HG02938 (cell line): ENCODE measurements at regions not wholly inside any gene's neighbourhood (a gene's known extent, or its start where the extent isn't known, plus 50 kb on each side); places are given as distances from the start of the nearest gene placed in this dataset.

Experiments
- ATAC-seq: cut with Tn5 transposase; IDR thresholded peaks from one replicate; pipeline ENCODE4 v1.9.1; 2021; ENCODE audit warnings: mild to moderate bottlenecking, moderate library complexity; ENCODE audit not compliant: unreplicated experiment

DNA sequence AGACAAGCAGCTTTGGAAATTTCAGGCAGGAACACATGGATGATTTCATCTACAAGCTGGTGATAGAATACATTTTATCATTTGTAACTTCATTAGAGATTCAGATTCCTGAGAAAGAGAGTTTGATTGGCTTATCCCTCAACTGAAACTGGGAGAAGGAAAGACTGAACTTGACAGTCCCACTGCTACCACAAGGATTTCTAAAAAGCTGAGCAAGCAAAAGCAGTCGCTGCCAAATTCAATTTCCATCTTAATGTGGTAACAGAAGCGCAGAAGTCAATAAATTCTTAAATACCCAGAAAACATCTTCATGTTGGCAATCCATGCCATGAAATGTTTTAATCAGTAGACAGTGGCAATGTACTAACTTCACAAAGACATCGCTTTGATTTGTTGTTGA lies 172.1 kb upstream of the DACH1 start:
- ATAC-seq = no peak

DNA sequence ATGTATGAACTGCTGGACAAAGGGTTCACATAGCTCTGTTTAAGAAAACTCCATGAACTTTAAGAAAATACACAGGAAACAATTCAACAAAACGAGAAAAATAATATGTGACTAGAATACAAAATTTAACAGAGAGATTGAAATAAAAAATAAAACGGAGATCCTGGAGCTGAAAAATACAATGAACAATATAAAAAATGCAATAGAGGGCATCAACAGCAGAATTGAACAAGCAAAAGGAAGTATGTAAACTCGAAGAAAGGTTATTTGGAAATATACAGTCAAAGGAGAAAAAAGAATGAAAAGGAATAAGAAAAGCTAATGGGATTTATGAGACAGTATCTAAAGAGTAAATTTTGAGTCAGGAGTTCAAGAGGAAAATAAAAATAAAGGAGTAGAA lies 163.0 kb upstream of the DACH1 start:
- ATAC-seq = no peak

DNA sequence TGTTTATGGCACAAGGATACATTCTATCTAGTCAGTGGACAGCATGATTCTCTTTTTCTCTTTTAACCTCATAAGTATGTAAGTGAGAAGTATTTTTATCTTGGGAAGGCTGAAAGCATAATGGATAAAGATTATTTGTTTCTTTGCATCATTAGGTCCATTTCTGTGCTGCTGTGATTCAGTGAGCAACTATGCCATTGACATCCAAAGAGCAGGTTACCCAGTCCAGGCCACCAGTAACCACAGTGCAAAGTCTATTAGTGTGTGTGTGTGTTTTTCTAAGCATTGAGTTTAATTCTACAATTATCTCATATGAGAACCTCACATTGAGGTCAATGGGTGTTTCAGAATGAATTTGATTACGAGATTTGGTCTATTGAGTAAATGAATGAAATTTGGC lies 158.8 kb upstream of the DACH1 start:
- ATAC-seq = no peak

DNA sequence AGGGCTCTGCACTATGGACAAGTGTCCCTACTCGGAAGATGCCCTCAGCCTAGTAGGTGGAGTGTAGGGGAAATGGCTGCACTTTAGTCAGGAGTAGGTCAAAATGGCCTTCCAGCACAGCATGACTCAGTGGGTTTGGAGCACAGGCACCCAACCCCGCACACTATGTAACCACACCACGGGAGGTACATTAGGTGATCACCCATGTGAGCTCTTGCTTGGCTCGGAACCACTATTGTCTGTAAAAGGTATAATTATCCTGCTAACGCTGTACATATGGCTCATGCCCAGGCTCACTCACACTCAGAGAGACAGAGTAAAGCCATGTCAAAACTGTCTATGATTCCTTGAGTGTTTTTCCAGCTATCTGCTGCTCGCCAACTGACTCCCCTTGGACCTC lies 156.9 kb upstream of the DACH1 start:
- no peak for ATAC-seq

DNA sequence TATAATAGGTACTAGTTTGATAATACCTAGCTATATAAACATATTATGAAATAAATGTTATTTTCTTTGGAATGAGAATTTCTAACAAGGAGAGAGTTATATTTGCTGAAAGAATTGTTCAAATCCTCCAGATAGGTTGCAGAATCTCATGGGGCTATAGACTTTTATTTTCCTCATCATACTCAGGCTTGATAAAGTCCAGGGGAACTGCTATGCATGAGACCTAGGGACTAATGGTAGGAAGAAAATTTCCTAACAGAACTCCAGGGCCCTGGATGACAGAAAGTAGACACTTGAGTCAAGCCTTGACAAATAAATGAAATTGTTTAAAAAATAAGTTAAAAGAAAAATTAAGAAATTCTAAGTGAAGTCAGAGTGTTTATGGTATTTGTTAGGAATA lies 138.5 kb upstream of the DACH1 start:
- ATAC-seq = no peak

DNA sequence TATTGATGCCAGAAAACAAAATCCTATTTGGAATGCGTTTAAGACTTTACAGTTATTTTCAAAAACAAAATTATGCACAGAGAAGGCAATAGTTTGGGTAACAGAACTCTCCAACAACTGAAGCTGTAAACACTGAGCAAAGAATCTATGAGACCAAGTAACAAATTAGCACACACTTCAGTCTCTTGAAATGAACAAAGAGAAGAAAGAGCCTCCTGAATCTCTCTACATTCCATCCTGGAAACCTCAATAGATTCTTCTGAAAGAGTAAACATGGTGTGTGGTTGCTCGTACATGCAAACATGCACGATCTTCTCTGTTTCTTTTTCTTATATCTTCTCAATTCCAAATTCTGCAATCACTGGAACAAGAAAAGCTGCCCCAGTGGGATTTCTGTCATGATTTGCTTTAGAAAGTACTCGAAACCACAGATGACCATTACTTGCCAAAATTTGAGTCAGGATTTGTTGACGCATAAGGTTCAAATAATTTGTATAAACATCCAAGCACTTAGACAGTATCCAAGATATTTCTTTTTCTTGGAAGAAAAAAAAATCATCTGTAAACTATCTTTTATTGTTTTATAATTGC lies 137.9 kb upstream of the DACH1 start:
- no peak for ATAC-seq

DNA sequence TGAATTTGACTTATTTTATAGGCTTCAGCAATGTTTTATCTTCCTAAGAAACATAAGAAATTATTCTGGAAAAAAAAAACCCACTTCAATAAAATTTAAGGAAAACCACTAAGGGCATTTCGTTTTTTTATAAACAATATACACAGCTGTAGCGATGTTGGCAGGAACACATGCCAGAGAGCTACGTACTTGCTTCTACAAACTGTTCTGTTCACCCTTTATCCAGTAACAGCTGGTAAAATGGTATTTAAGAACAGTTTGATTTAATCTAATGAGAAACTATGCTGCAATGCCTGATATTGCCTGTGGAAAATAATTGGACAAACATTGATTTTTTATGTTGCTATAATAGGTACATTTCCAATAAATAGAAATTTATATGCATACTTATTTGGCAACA lies 137.2 kb upstream of the DACH1 start:
- ATAC-seq = no peak

DNA sequence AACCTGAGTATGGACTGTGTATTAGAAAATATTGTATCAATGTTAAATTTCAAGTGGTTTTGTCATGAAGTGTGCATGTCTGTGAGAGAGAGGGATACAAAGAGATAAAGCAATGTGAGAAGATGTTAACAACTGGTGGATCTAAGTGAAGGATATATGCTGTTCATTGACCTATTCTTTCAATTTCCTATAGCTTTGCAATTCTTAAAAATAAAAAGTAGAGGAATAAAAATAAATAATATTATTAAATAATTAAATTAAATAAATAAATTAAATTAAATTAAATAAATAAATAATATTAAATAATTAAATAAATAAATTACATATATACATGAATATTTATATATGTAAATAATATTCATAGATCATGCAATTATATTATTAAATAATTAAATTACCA lies 131.2 kb upstream of the DACH1 start:
- ATAC-seq = no peak

DNA sequence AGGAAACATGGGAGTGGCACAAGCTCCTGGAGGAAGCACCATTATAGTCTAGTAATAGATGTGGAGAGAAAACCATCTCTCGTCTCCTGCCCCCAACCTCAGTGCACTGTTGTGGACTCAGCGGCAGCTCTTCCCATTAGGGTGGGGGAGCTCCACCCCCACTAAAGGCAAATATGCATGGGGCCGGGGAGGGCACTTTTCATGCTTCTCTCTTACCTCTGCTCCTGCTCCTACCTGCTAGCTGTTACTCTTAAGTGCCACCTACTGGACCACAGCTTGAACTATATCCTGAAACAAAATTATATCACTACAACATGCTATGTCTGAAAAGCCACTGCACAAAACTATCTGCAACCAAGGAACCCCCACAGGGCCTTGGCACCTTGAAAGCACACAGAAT lies 112.6 kb upstream of the DACH1 start:
- ATAC-seq = no peak

DNA sequence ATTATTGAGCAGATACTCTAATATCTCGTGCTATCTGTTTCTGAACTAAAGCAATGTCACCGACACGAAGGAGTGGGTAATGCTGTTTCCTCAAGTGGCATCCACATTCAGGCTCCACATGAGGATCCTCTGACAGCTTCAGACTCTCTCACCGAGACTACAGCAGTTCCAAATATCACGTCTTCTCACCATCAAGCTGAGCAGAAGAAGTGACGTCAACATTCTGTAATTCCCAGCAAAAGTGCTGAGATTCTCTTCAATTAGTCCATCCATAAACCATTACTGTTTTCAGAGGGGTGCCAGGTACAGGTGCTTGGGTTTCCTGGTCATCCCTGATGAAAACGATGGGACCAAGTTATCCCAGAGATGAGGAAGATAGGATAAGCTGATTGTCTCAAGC lies 110.0 kb upstream of the DACH1 start:
- no peak for ATAC-seq

DNA sequence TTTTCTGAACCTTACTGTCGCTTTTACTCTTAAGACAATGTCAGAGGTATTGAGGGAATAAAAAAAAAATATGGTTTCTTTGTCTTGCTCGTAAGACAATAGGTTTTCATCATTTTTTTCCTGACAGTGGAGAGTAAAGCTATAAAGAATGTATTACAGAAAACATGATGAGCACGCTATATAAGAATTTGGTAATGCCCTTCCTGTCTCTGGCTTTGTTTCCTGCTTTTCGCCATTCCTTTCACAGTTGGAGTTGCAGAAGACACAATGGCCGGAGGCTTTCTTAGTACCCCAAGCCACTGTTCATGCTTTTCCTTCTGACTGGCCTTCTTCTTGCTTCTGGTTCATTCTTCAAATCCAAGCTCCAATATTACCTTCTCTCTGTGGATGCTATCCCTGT lies 101.0 kb upstream of the DACH1 start:
- no peak for ATAC-seq

DNA sequence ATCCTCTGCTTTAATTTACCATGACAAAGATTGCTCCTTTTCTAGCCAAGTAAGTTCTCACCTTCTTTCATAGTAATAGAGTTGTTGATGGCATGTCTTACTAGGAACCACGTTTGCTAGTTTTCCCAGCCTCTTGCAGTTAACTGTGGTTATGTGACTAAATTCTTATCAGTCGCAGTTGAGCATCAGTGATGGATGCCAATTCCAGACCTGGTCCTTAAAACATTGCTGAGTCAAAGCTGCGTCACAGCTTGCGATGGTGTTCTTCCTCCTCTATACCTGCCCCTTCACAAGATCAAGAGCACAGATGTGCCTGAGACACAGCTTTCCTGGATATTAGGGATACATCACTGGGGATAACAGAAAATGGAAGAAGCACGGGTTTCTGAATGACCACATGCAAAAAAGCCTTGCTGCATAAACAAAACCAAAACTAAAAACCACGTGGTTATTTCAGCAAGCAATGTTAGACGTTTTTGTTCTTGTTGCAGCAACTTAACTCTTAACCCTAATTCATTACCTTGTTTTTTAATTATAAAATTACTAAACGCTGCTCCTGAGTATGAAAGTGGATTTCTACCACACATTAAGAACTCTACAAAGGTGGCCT lies 97.6 kb upstream of the DACH1 start:
- no peak for ATAC-seq

DNA sequence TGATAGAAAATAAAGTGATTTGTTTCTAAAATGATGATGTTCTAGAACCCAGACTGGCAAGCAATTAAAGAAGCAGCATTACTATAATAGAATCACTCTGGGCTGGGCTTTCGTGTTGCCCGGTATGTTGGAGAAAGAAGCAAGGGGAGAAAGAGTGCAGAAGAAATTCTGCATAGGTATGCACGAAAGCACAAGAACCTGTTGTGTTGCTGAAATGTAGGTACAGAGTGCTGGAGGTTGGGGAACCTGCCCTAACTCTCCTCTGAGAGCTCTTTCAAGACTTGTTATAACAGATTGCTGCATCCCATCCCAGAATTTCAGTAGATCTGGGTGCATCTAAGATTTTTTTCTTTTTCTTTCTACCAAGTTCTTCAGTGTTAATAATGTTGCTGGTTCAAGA lies 95.7 kb upstream of the DACH1 start:
- ATAC-seq = no peak

DNA sequence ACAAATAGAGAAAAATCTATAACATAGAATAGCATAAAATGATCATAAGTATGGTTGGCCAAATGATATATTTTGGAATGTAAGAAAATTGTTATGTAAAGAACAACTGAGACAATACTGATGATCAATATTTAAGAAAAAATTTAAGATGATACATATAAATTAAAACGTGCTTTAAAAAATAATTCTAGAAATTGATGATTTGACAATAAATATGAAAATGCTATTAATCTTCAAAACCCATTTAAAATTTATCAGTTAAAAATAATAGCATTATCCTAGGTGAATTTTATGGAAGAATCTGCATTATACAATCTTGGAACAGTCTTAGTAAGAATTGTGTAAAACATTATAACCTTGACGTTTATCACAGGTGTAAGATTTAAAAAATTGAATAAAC lies 95.1 kb upstream of the DACH1 start:
- ATAC-seq = no peak

DNA sequence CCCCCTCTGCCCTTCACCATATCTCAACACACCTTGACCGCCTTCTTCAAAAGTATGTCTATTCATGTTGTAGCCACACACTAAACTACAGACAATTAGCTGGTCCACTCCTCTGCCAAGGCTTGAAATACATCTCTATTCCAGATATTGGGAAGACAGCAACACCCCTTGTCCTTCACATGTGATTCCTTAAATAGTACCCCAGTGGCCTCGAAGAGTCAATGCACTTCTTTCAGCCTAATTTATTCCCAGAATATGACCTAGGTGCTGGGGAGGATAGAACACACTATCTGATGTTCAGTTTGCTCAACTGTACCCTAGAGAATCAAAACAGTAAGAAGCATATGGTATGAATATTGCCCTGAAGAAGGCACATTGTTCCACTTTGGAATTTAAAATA lies 82.4 kb upstream of the DACH1 start:
- no peak for ATAC-seq

DNA sequence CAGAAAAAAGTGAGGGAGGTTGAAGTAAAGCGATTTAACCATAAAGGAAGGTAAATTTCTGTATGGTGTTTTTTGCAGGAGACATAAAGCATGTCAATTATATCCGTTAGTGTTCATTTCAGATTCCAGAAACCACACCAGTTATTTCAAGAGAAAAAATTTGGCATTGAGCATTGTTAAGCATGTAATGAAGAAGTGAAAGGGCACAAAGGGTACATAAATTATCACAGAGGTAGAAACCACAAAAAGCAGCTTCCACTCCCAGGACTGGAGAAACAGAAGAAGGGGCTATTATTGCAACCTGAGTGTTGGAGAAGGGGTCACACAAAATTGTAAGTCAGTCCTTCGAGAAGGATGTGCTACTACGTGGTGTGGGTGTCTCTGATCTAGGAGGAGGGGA lies 72.2 kb upstream of the DACH1 start:
- ATAC-seq = no peak

DNA sequence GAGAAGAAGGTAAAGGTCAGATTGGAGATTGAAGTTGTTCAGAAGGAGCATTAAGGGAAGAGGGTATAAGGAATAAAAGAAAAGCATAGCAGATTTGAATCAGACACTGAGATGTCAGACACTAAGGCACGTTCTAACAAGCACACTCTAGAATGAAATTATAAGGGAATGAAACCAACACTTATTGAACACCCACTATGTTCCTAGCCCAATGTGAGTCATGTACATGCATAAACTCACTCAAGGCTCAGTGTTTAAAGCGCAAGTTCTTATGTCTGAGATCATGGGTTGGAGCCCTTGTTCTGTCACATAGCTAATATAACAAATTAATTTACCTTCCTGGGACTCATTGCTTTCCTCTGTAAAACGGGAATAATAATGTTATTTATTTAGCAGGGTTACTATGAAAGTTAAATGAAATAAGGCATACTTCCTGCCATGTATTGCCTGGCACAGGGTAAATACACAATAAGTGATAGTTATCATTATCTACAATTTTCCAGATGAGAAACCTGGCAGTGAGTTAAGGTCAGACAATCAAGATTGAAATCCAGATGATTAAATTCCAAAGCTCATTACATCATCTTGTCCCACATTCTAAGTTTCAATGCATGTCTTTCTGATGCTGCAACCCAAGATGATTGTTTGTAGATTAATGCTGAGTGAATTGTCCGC lies 68.3 kb upstream of the DACH1 start:
- ATAC-seq = no peak

DNA sequence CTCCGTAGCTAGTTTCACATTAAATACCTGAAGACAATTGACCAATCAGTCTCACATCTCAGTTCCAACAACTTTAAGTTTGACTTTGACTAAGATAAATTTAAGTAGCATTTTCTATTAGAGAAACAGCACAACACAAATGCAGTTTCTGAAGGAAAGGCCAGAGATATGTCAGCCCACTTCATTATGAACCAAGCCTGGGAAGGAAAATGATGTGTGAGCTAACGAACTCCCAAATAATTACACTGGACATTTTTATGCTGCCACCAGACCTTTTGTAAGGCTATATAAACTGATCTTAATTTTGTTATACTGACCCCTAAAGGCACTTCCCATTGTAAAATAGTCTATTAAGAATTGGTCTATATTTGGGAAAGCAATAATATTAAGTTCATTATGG lies 57.9 kb upstream of the DACH1 start:
- ATAC-seq = no peak

DNA sequence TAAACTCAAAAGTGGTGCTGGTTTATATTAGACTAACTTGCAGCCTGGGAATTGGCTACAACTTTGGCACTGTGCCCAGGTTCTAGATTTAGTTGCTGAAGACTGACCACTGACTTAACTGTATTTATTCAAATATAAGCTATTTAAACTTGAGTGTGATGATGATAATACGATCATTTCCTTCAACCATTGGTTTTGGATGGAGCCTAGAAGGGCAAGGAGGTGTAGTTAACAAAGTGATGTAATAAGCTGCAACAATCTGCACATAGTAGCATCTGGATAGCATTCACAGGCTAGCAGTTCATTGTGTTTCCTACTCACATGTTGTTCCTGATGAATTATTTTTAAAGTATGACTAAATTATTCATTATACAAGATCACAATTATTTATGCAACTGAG lies 55.2 kb upstream of the DACH1 start:
- ATAC-seq = no peak
